H1 (cell line): ENCODE measurements at regions not wholly inside any gene's neighbourhood (a gene's known extent, or its start where the extent isn't known, plus 50 kb on each side); places are given as distances from the start of the nearest gene placed in this dataset.
A peak's percentile ranks its signal among the peaks of the same experiment; 100 is the strongest.

Source experiments
- CTCF ChIA-PET: fragments of 300-600 bp; sonication (Branson Sonifier 250); formaldehyde crosslinking; loops from one replicate; lab custom pipeline; 2021; ENCODE audit not compliant: partially characterized antibody; lab: Charles Lee
- POLR2A ChIA-PET: fragments of 300-600 bp; sonication (Branson Sonifier 250); formaldehyde crosslinking; loops from one replicate; lab custom pipeline; 2021; ENCODE audit warnings: inconsistent platforms; ENCODE audit not compliant: partially characterized antibody; lab: Charles Lee
- DNase-seq, 2 experiments: peaks; one replicate each; pipeline versions ENCODE4 v3.0.0 to v3.0.0-alpha.2; 2010 to 2022; ENCODE audit warnings: low spot score in 2 of 2, low read depth in 1 of 2, mixed read lengths in 1 of 2
- FAIRE-seq: peaks from 2 replicates; lab custom pipeline; 2011; peaks lifted over from hg19 to GRCh38; lab: Jason Lieb, UNC
- H2AFZ ChIP-seq: 2 replicates; pipeline ENCODE4 v1.8.1; 2012; ENCODE audit warnings: low read length, inconsistent platforms
- H2AK5ac ChIP-seq: 2 replicates; pipeline ENCODE4 v1.6.1; 2013; ENCODE audit warnings: low read depth, low read length
- H2BK120ac ChIP-seq: replicated peaks from 2 replicates; pipeline ENCODE3; 2013; ENCODE audit warnings: low read depth, low read length, inconsistent platforms
- H2BK12ac ChIP-seq: 2 replicates; pipeline ENCODE4 v1.6.1; 2013; ENCODE audit warnings: low read depth, low read length
- H2BK15ac ChIP-seq: 2 replicates; pipeline ENCODE4 v1.6.1; 2013; ENCODE audit warnings: low read length
- H2BK20ac ChIP-seq: 2 replicates; pipeline ENCODE4 v1.6.1; 2013; ENCODE audit warnings: low read length
- H2BK5ac ChIP-seq: 2 replicates; pipeline ENCODE4 v1.6.1; 2013; ENCODE audit warnings: low read depth, low read length
- H3K14ac ChIP-seq: 2 replicates; pipeline ENCODE4 v1.6.1; 2013; ENCODE audit warnings: inconsistent platforms; ENCODE audit not compliant: insufficient read length
- H3K18ac ChIP-seq: 2 replicates; pipeline ENCODE4 v1.6.1; 2013; ENCODE audit warnings: low read length; ENCODE audit errors: extremely low read depth
- H3K23ac ChIP-seq: 2 replicates; pipeline ENCODE4 v1.6.1; 2013; ENCODE audit warnings: inconsistent platforms; ENCODE audit not compliant: insufficient read length
- H3K23me2 ChIP-seq: 2 replicates; pipeline ENCODE4 v1.6.1; 2013; ENCODE audit warnings: low read depth, low read length
- H3K27ac ChIP-seq: 2 replicates; pipeline ENCODE4 v1.6.1; 2011; ENCODE audit warnings: low read depth, low read length, inconsistent platforms
- H3K27me3 ChIP-seq, 4 experiments: replicated peaks in 1 of 4; 1 replicate in 1 of 4; 2 replicates in 3 of 4; pipeline versions ENCODE4 v1.6.1 to v1.8.1; 2011 to 2013; ENCODE audit warnings: low read length in 3 of 4, mild to moderate bottlenecking in 3 of 4, inconsistent platforms in 2 of 4, mixed read lengths in 2 of 4, moderate library complexity in 1 of 4; ENCODE audit not compliant: control insufficient read depth in 3 of 4, insufficient read depth in 3 of 4; ENCODE audit errors: extremely low read depth in 1 of 4
- H3K36me3 ChIP-seq, 4 experiments: 2 replicates each; pipeline versions ENCODE4 v1.6.1 to v1.8.1; 2011 to 2013; ENCODE audit warnings: mild to moderate bottlenecking in 4 of 4, low read length in 3 of 4, moderate library complexity in 2 of 4, control low read depth in 1 of 4, inconsistent platforms in 1 of 4; ENCODE audit not compliant: insufficient read depth in 4 of 4, control insufficient read depth in 2 of 4
- H3K4ac ChIP-seq: replicated peaks from 2 replicates; pipeline ENCODE3; 2013; ENCODE audit warnings: low read length, low read depth, mixed read lengths, inconsistent platforms; ENCODE audit not compliant: insufficient read length
- H3K4me1 ChIP-seq, 4 experiments: replicated peaks in 1 of 4; 1 replicate in 1 of 4; 2 replicates in 3 of 4; pipeline versions ENCODE4 v1.6.1 to v1.8.1; 2011 to 2013; ENCODE audit warnings: low read length in 3 of 4, inconsistent platforms in 2 of 4, mixed read lengths in 1 of 4; ENCODE audit not compliant: insufficient read depth in 4 of 4, control insufficient read depth in 3 of 4
- H3K4me2 ChIP-seq, 2 experiments: 2 replicates each; pipeline versions ENCODE4 v1.6.1 to v1.8.1; 2011 to 2013; ENCODE audit warnings: low read depth in 2 of 2, low read length in 2 of 2, control low read depth in 1 of 2, inconsistent platforms in 1 of 2, mild to moderate bottlenecking in 1 of 2; ENCODE audit not compliant: insufficient read depth in 1 of 2
- H3K4me3 ChIP-seq, 4 experiments: fragments of 200-600, 300-600 bp in 1 of 4; sonication (generic), shearing (Covaris generic), sonication (Bioruptor Twin) in 1 of 4; 2 replicates each; pipeline versions ENCODE4 v1.5.1 to v1.8.1; 2011 to 2016; ENCODE audit warnings: low read length in 4 of 4, low read depth in 3 of 4, control low read depth in 2 of 4, inconsistent platforms in 2 of 4, mild to moderate bottlenecking in 2 of 4, mixed read lengths in 1 of 4, moderate library complexity in 1 of 4; ENCODE audit not compliant: insufficient read depth in 2 of 4; ENCODE audit errors: extremely low read depth in 1 of 4
- H3K56ac ChIP-seq: replicated peaks from 2 replicates; pipeline ENCODE3; 2013; ENCODE audit warnings: low read depth, mild to moderate bottlenecking, mixed read lengths, low read length, inconsistent platforms; ENCODE audit not compliant: insufficient read length
- H3K79me1 ChIP-seq: 2 replicates; pipeline ENCODE4 v1.6.1; 2013; ENCODE audit warnings: low read depth, low read length, control low read depth
- H3K79me2 ChIP-seq, 2 experiments: 2 replicates each; pipeline versions ENCODE4 v1.6.1 to v1.8.1; 2012 to 2013; ENCODE audit warnings: low read length in 2 of 2, mild to moderate bottlenecking in 2 of 2, inconsistent platforms in 1 of 2; ENCODE audit not compliant: insufficient read depth in 2 of 2, control insufficient read depth in 1 of 2
- H3K9ac ChIP-seq, 4 experiments: replicated peaks in 1 of 4; 1 replicate in 1 of 4; 2 replicates in 3 of 4; pipeline versions ENCODE4 v1.6.1 to v1.8.1; 2011 to 2013; ENCODE audit warnings: low read depth in 3 of 4, low read length in 3 of 4, control low read depth in 2 of 4, mild to moderate bottlenecking in 2 of 4, moderate library complexity in 2 of 4, inconsistent platforms in 1 of 4; ENCODE audit errors: extremely low read depth in 1 of 4
- H3K9me3 ChIP-seq, 2 experiments: 2 replicates each; pipeline versions ENCODE4 v1.6.1 to v1.8.1; 2012 to 2013; ENCODE audit warnings: mild to moderate bottlenecking in 2 of 2, moderate library complexity in 2 of 2, control low read depth in 1 of 2, inconsistent platforms in 1 of 2, low read depth in 1 of 2, low read length in 1 of 2, mixed read lengths in 1 of 2; ENCODE audit not compliant: insufficient read depth in 2 of 2
- H4K20me1 ChIP-seq, 2 experiments: replicated peaks in 1 of 2; 2 replicates each; pipeline versions ENCODE3 to v1.8.1; 2011 to 2013; ENCODE audit warnings: inconsistent platforms in 2 of 2, low read length in 2 of 2, mild to moderate bottlenecking in 1 of 2; ENCODE audit not compliant: insufficient read depth in 2 of 2, control insufficient read depth in 1 of 2
- H4K5ac ChIP-seq: 2 replicates; pipeline ENCODE4 v1.6.1; 2013; ENCODE audit warnings: low read length, low read depth, mixed read lengths, inconsistent platforms; ENCODE audit not compliant: insufficient read length
- H4K8ac ChIP-seq: 2 replicates; pipeline ENCODE4 v1.8.0; 2013; ENCODE audit warnings: mild to moderate bottlenecking, moderate library complexity, low read length, inconsistent platforms; ENCODE audit not compliant: insufficient read depth; ENCODE audit errors: extremely low read depth
- H4K91ac ChIP-seq: replicated peaks from 2 replicates; pipeline ENCODE3; 2013; ENCODE audit warnings: low read length, mixed read lengths, inconsistent platforms; ENCODE audit not compliant: insufficient read length
- POU5F1 ChIP-seq: IDR thresholded peaks from 2 replicates; pipeline ENCODE4 v1.6.1; 2011; ENCODE audit warnings: low read depth, mild to moderate bottlenecking, low read length, moderate library complexity
- SP1 ChIP-seq: IDR thresholded peaks from 2 replicates; pipeline ENCODE4 v1.6.1; 2011; ENCODE audit warnings: low read depth, low read length
- WGBS, 2 experiments: shearing (Covaris generic) in 1 of 2; methylation state at CpG; one replicate each; pipeline versions ENCODE4 v1.1.6 to v1.1.7; 2013 to 2015; ENCODE audit warnings: low lambda C conversion rate in 2 of 2, mixed read lengths in 2 of 2, inconsistent platforms in 1 of 2, low coverage in 1 of 2, missing lambda C conversion rate in 1 of 2; ENCODE audit not compliant: insufficient replicate concordance in 2 of 2, insufficient coverage in 1 of 2, insufficient read length in 1 of 2; ENCODE audit errors: extremely low coverage in 1 of 2, missing lambda C conversion rate in 1 of 2; 5-methylcytosine and 5-hydroxymethylcytosine counted together

DNA sequence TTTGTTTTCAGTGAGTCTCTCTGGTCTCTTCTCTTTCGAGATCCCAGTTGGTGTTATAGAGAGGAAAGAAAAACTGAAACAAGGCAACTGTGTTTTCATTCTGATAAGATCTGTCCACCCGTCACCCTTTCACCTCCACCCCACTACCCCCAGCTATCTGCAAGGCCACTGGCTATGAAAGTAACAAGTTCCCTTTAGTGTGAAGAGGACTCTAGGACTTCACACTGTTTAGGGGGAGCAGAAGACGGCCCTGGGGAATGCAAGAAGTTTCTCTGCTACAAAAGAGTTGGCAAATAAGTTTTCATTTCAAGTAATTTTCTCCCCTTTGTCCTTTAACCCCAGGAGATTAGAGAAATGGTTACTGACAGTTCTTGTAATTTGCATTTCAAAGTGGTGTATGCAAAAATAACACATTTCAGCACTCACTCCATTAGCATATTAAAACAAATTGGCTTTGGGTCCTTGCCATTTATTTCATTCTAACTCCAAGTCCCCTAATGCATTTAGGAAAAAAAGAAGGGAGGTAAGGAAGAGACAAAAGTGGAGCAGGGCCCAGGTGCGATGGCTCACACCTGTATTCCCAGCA lies 79.6 kb upstream of the PPM1J start:
- H2BK20ac ChIP-seq, result 0 out of 2 replicates have a peak overlapping the region, but pooled peaks have one; percentile 32
- H3K36me3 ChIP-seq, result no peaks in the 10 kb centered on the region
- TF ChIP-seq SP1, result no peak
- peak; percentile 71 for TF ChIP-seq POU5F1
- TF ChIP-seq, all 59 proteins: peak for 1
- Histone ChIP-seq H3K79me1 (no peaks in the 10 kb centered on the region), H3K23me2 (no peaks in the 10 kb centered on the region; the same call in 1 of the 2 replicates), H3K18ac (no peak overlapping the region; the same call in 1 of the 2 replicates), H3K4me3 (no peak overlapping the region), H2BK12ac (peak overlapping the region; percentile 51; the same call in 1 of the 2 replicates), H2BK5ac (peak overlapping the region; percentile 1; the same call in 1 of the 2 replicates), H2AK5ac (no peak overlapping the region), H2AFZ (no peak overlapping the region), H3K27ac (0 out of 2 replicates have a peak overlapping the region, but pooled peaks have one; percentile 52), H2BK120ac (no peak overlapping the region), H3K9ac (no peak overlapping the region), H3K4ac (no peak overlapping the region), H3K14ac (no peak overlapping the region), H2BK15ac (no peak overlapping the region), H3K4me2 (peak overlapping the region; percentile 35 to 43; a peak in 2 of 4 replicates), H3K79me2 (no peaks in the 10 kb centered on the region), H4K20me1 (no peaks in the 10 kb centered on the region), H4K8ac (no peak overlapping the region), H3K4me1 (peaks cover 2 to 25% (median 14%) of the 10 kb centered on the region in 4 experiments), H3K23ac (no peak overlapping the region), H4K5ac (no peak overlapping the region), H4K91ac (no peak overlapping the region), H3K27me3 (no peaks in the 10 kb centered on the region; a peak in 1 of 7 replicates), H3K9me3 (no peaks in the 10 kb centered on the region), H3K56ac (no peak overlapping the region)
- FAIRE-seq (no peak), DNase-seq (no peak)
- ChIA-PET CTCF (interaction anchor here (0.9 to 4.2 kb wide), 5 partner anchors 10 to 328 kb away, joined by 3 to 20 read pairs (median 4); a partner anchor contains a TSS), POLR2A (interaction anchor here (0.7 kb wide), 1 partner anchor 23 kb away, joined by 3 read pairs; no protein-coding TSS in a partner anchor)
- 33% methylated on average over 4 of the region's 4 CpGs; no CpG with 5 or more reads in 1 of the 2 experiments for WGBS, 2 experiments
